OCI-LY1 (cell line): ENCODE measurements at regions not wholly inside any gene's neighbourhood (a gene's known extent, or its start where the extent isn't known, plus 50 kb on each side); places are given as distances from the start of the nearest gene placed in this dataset.

ENCODE experiments used
- H2AFZ ChIP-seq: fragments of 200-600 bp; sonication (generic), shearing (Covaris generic); 2 replicates; pipeline ENCODE4 v1.6.0; 2014; ENCODE audit warnings: antibody characterized with exemption, mild to moderate bottlenecking, low read length
- H3F3A ChIP-seq: fragments of 200-600 bp; sonication (generic), shearing (Covaris generic); 2 replicates; pipeline ENCODE4 v1.6.0; 2014; ENCODE audit warnings: mild to moderate bottlenecking, antibody characterized with exemption, low read length, moderate library complexity; ENCODE audit not compliant: insufficient read depth
- H3K27ac ChIP-seq: fragments of 200-600 bp; sonication (generic); 2 replicates; pipeline ENCODE4 v1.5.1; 2014; ENCODE audit warnings: low read length, mixed run types, mild to moderate bottlenecking, low read depth; ENCODE audit not compliant: poor library complexity, severe bottlenecking
- H3K27me3 ChIP-seq: fragments of 200-600 bp; sonication (generic); 2 replicates; pipeline ENCODE4 v1.6.0; 2014; ENCODE audit warnings: antibody characterized with exemption, mild to moderate bottlenecking, low read length, moderate library complexity; ENCODE audit not compliant: insufficient read depth
- H3K36me3 ChIP-seq: fragments of 200-600 bp; sonication (generic); 2 replicates; pipeline ENCODE4 v1.6.1; 2014; ENCODE audit warnings: mild to moderate bottlenecking, antibody characterized with exemption, low read length, moderate library complexity, mixed read lengths; ENCODE audit not compliant: insufficient read depth
- H3K4me1 ChIP-seq: fragments of 200-600 bp; sonication (generic); 2 replicates; pipeline ENCODE4 v1.5.1; 2014; ENCODE audit warnings: mild to moderate bottlenecking, low read length, moderate library complexity; ENCODE audit not compliant: insufficient read depth, severe bottlenecking
- H3K4me2 ChIP-seq: fragments of 200-600 bp; sonication (generic), shearing (Covaris generic); 2 replicates; pipeline ENCODE4 v1.6.1; 2014; ENCODE audit warnings: low read length
- H3K4me3 ChIP-seq: fragments of 200-600 bp; sonication (generic); 2 replicates; pipeline ENCODE4 v1.5.1; 2014; ENCODE audit warnings: low read length, low read depth, mild to moderate bottlenecking, mixed read lengths; ENCODE audit not compliant: poor library complexity, severe bottlenecking
- H3K79me2 ChIP-seq: fragments of 200-600 bp; shearing (Covaris generic); 2 replicates; pipeline ENCODE4 v1.6.1; 2016; ENCODE audit warnings: mixed run types, low read length, mixed read lengths; ENCODE audit not compliant: insufficient read depth
- H3K9ac ChIP-seq: fragments of 200-600 bp; sonication (generic), shearing (Covaris generic); 2 replicates; pipeline ENCODE4 v1.6.1; 2014; ENCODE audit warnings: mild to moderate bottlenecking, low read length, mixed read lengths
- H3K9me2 ChIP-seq: fragments of 200-600 bp; sonication (generic), shearing (Covaris generic); 2 replicates; pipeline ENCODE4 v1.6.1; 2014; ENCODE audit warnings: low read depth, mild to moderate bottlenecking, low read length, mixed read lengths
- H3K9me3 ChIP-seq: fragments of 200-600 bp; shearing (Covaris generic); 2 replicates; pipeline ENCODE4 v1.6.1; 2014; ENCODE audit warnings: low read length, mixed read lengths
- H4K20me1 ChIP-seq: fragments of 200-600 bp; sonication (generic), shearing (Covaris generic); 2 replicates; pipeline ENCODE4 v1.6.0; 2016; ENCODE audit warnings: mild to moderate bottlenecking, low read length; ENCODE audit not compliant: insufficient read depth
- CTCF ChIP-seq: fragments of 200-600 bp; sonication (generic), shearing (Covaris generic); IDR thresholded peaks from 2 replicates; pipeline ENCODE4 v1.5.1; 2017; ENCODE audit warnings: mild to moderate bottlenecking, antibody characterized with exemption, low read length, moderate library complexity, mixed read lengths
- EZH2 ChIP-seq: fragments of 200-600 bp; sonication (generic), shearing (Covaris generic); IDR thresholded peaks from 2 replicates; pipeline ENCODE4 v1.8.0; 2017; ENCODE audit warnings: borderline replicate concordance, mixed run types, mild to moderate bottlenecking, antibody characterized with exemption, low read length, moderate library complexity, mixed read lengths

GRCh38 chr5:126044111-126044668 lies 379.0 kb upstream of the GRAMD2B start:
- H3K9ac ChIP-seq: no peak overlapping the region
- no peak overlapping the region for H3K4me2 ChIP-seq
- no peak overlapping the region for H3K4me3 ChIP-seq
- no peak for TF ChIP-seq EZH2
- TF ChIP-seq CTCF: no peak
- H3K4me1 ChIP-seq: no peaks in the 10 kb centered on the region
- no peaks in the 10 kb centered on the region for H3K9me2 ChIP-seq
- no peaks in the 10 kb centered on the region for H4K20me1 ChIP-seq
- no peaks in the 10 kb centered on the region for H3K9me3 ChIP-seq
- no peaks in the 10 kb centered on the region for H3K27me3 ChIP-seq
- no peak overlapping the region for H3K27ac ChIP-seq
- no peaks in the 10 kb centered on the region for H3K79me2 ChIP-seq
- no peaks in the 10 kb centered on the region for H3F3A ChIP-seq
- no peak overlapping the region for H2AFZ ChIP-seq
- H3K36me3 ChIP-seq: no peaks in the 10 kb centered on the region

- Histone ChIP-seq H2AFZ (no peak overlapping the region), H3K9me3 (no peaks in the 10 kb centered on the region), H3K9ac (no peak overlapping the region), H3K4me1 (no peaks in the 10 kb centered on the region), H3K27ac (no peak overlapping the region), H3K79me2 (no peaks in the 10 kb centered on the region), H3K27me3 (no peaks in the 10 kb centered on the region), H4K20me1 (no peaks in the 10 kb centered on the region), H3K4me2 (no peak overlapping the region), H3K36me3 (no peaks in the 10 kb centered on the region), H3F3A (no peaks in the 10 kb centered on the region), H3K9me2 (no peaks in the 10 kb centered on the region), H3K4me3 (no peak overlapping the region)
- no peak for TF ChIP-seq CTCF
- TF ChIP-seq EZH2: no peak
Observed at GRCh38 chr5:126044931-126045565, 378.2 kb upstream of the GRAMD2B start.

GRCh38 chr5:126046318-126046717 lies 376.9 kb upstream of the GRAMD2B start:
- Histone ChIP-seq H3K9me3 (no peaks in the 10 kb centered on the region), H3K4me3 (no peak overlapping the region), H2AFZ (no peak overlapping the region), H4K20me1 (no peaks in the 10 kb centered on the region), H3F3A (no peaks in the 10 kb centered on the region), H3K27ac (no peak overlapping the region), H3K9me2 (no peaks in the 10 kb centered on the region), H3K79me2 (no peaks in the 10 kb centered on the region), H3K36me3 (no peaks in the 10 kb centered on the region), H3K9ac (no peak overlapping the region), H3K27me3 (no peaks in the 10 kb centered on the region), H3K4me1 (no peaks in the 10 kb centered on the region), H3K4me2 (no peak overlapping the region)
- TF ChIP-seq EZH2 (no peak), CTCF (no peak)
